B cell (primary cell): ENCODE measurements at regions not wholly inside any gene's neighbourhood (a gene's known extent, or its start where the extent isn't known, plus 50 kb on each side); places are given as distances from the start of the nearest gene placed in this dataset.

Experiments used
- ATAC-seq: fragments of 200-7000 bp; cut with Tn5 transposase; one replicate; pipeline ENCODE4 v1.10.0; 2021; ENCODE audit warnings: low read depth, mild to moderate bottlenecking, moderate number of reproducible peaks, moderate library complexity
- CTCF ChIA-PET: fragments of 350-600 bp; sonication (Branson Sonifier 250); formaldehyde crosslinking; loops from one replicate; lab custom pipeline; 2021; ENCODE audit warnings: antibody characterized with exemption, inconsistent platforms; lab: Charles Lee
- POLR2A ChIA-PET: fragments of 350-600 bp; sonication (Branson Sonifier 250); formaldehyde crosslinking; loops from one replicate; lab custom pipeline; 2021; ENCODE audit warnings: antibody characterized with exemption; lab: Charles Lee
- DNase-seq: peaks from one replicate; pipeline ENCODE4 v3.0.0; 2013
- H2AFZ ChIP-seq: 2 replicates; pipeline ENCODE4 v1.6.1; 2012; ENCODE audit warnings: mild to moderate bottlenecking, low read depth, low read length; ENCODE audit not compliant: insufficient read depth, poor library complexity, severe bottlenecking
- H3K27ac ChIP-seq, 2 donors: 1 replicate in 1 of 2; 2 replicates in 1 of 2; pipeline ENCODE4 v1.5.1; 2012 to 2013; ENCODE audit warnings: low read length in 2 of 2, mild to moderate bottlenecking in 2 of 2, moderate library complexity in 1 of 2
- H3K27me3 ChIP-seq, 4 experiments: fragments of 200-600 bp in 1 of 4; sonication (generic) in 1 of 4; replicated peaks in 1 of 4; 1 replicate in 2 of 4; 2 replicates in 2 of 4; pipeline versions ENCODE4 v1.6.1 to v1.7.0; 2013 to 2016; ENCODE audit warnings: low read length in 3 of 4, mild to moderate bottlenecking in 2 of 4, mixed read lengths in 1 of 4, moderate library complexity in 1 of 4; ENCODE audit not compliant: insufficient read depth in 4 of 4, control insufficient read depth in 3 of 4; ENCODE audit errors: control extremely low read depth in 1 of 4
- H3K36me3 ChIP-seq, 2 experiments: replicated peaks in 1 of 2; 1 replicate in 1 of 2; 2 replicates in 1 of 2; pipeline versions ENCODE4 v1.6.1 to v1.7.1; 2013; ENCODE audit warnings: low read length in 1 of 2; ENCODE audit not compliant: insufficient read depth in 2 of 2, control insufficient read depth in 1 of 2; ENCODE audit errors: control extremely low read depth in 1 of 2, extremely low read depth in 1 of 2
- H3K4me1 ChIP-seq, 2 donors: fragments of 200-600 bp in 1 of 2; sonication (generic) in 1 of 2; 1 replicate in 1 of 2; 2 replicates in 1 of 2; pipeline versions ENCODE4 v1.5.1 to v1.6.1; 2013 to 2017; ENCODE audit warnings: low read length in 2 of 2; ENCODE audit not compliant: control insufficient read depth in 2 of 2, insufficient read depth in 2 of 2
- H3K4me2 ChIP-seq: replicated peaks from 2 replicates; pipeline ENCODE3; 2012; ENCODE audit warnings: mild to moderate bottlenecking, low read depth, low read length; ENCODE audit not compliant: poor library complexity, severe bottlenecking
- H3K4me3 ChIP-seq, 5 experiments: fragments of 200-600 bp in 1 of 5; sonication (generic) in 1 of 5; 1 replicate in 3 of 5; 2 replicates in 2 of 5; pipeline versions ENCODE4 v1.5.1 to v1.7.0; 2011 to 2016; ENCODE audit warnings: low read length in 4 of 5, mild to moderate bottlenecking in 4 of 5, low read depth in 2 of 5, control low read depth in 1 of 5, moderate library complexity in 1 of 5; ENCODE audit not compliant: insufficient read depth in 1 of 5; ENCODE audit errors: control extremely low read depth in 1 of 5, extremely low read depth in 1 of 5
- H3K79me2 ChIP-seq: fragments of 200-600 bp; sonication (generic); one replicate; pipeline ENCODE4 v1.6.0; 2016; ENCODE audit warnings: low read length; ENCODE audit not compliant: control insufficient read depth, insufficient read depth
- H3K9ac ChIP-seq: fragments of 200-600 bp; sonication (generic); 2 replicates; pipeline ENCODE4 v1.6.1; 2017; ENCODE audit warnings: mild to moderate bottlenecking, low read length, moderate library complexity
- H3K9me3 ChIP-seq, 3 donors: one replicate each; pipeline versions ENCODE4 v1.6.1 to v1.7.1; 2013; ENCODE audit warnings: low read length in 2 of 3; ENCODE audit not compliant: control insufficient read depth in 2 of 3, insufficient read depth in 1 of 3; ENCODE audit errors: control extremely low read depth in 1 of 3
- H4K20me1 ChIP-seq: 2 replicates; pipeline ENCODE4 v1.6.0; 2012; ENCODE audit warnings: mild to moderate bottlenecking, low read length; ENCODE audit not compliant: insufficient read depth, control insufficient read depth, poor library complexity, severe bottlenecking
- H3K27ac Mint-ChIP-seq: one replicate; pipeline ENCODE4 v1.8.0; 2021; ENCODE audit warnings: mixed read lengths
- H3K27me3 Mint-ChIP-seq: one replicate; pipeline ENCODE4 v1.8.0; 2021; ENCODE audit warnings: mixed read lengths
- H3K4me1 Mint-ChIP-seq: one replicate; pipeline ENCODE4 v1.8.0; 2021; ENCODE audit warnings: mixed read lengths
- H3K4me3 Mint-ChIP-seq: one replicate; pipeline ENCODE4 v1.8.0; 2021; ENCODE audit warnings: mixed read lengths
- H3K9me3 Mint-ChIP-seq: one replicate; pipeline ENCODE4 v1.8.0; 2022; ENCODE audit warnings: mixed read lengths; ENCODE audit not compliant: insufficient read depth
- CTCF ChIP-seq: fragments of 200-600 bp; IDR thresholded peaks from one replicate; pipeline ENCODE4 v1.8.0; 2022; ENCODE audit warnings: antibody characterized with exemption, mild to moderate bottlenecking
- EZH2 ChIP-seq: IDR thresholded peaks from 2 replicates; pipeline ENCODE4 v1.6.1; 2012; ENCODE audit warnings: borderline replicate concordance, low read depth, mild to moderate bottlenecking, moderate library complexity, low read length; ENCODE audit not compliant: insufficient read depth, poor library complexity, severe bottlenecking
- WGBS: methylation state at CpG from one replicate; pipeline ENCODE4 v1.1.5; 2013; ENCODE audit warnings: missing lambda C conversion rate; ENCODE audit not compliant: insufficient coverage; 5-methylcytosine and 5-hydroxymethylcytosine counted together
- intact Hi-C: fragments of 100-400 bp; cut with micrococcal nuclease; formaldehyde crosslinking; loops from one replicate; pipeline ENCODE4 v1.10.0; 2022

GRCh38 chr21:22679207-22679606, 1681.0 kb downstream of the NCAM2 start:
- TF ChIP-seq CTCF = no peak
- no peak for TF ChIP-seq EZH2
- Histone ChIP-seq H3K36me3 (no peaks in the 10 kb centered on the region), H4K20me1 (no peaks in the 10 kb centered on the region), H3K4me1 (no peaks in the 10 kb centered on the region), H3K9me3 (peaks cover 0 to 4% (median 0%) of the 10 kb centered on the region in 3 donors), H2AFZ (no peak overlapping the region), H3K4me3 (no peak overlapping the region), H3K27ac (no peak overlapping the region), H3K9ac (no peak overlapping the region), H3K79me2 (no peaks in the 10 kb centered on the region), H3K27me3 (no peaks in the 10 kb centered on the region), H3K4me2 (no peak overlapping the region)
- Mint-ChIP-seq H3K4me1 (no peaks in the 10 kb centered on the region), H3K27me3 (no peaks in the 10 kb centered on the region), H3K4me3 (no peak overlapping the region), H3K27ac (no peak overlapping the region), H3K9me3 (peaks cover 3% of the 10 kb centered on the region)
- DNase-seq (no peak), ATAC-seq (no peak)
- POLR2A ChIA-PET = no interaction called here
- CTCF ChIA-PET = no interaction called here
- WGBS = 87% methylated on average over 10 of the region's 10 CpGs
- intact Hi-C loops = no loop called here

GRCh38 chr21:22691658-22692057, 1693.4 kb downstream of the NCAM2 start:
- Histone ChIP-seq H3K27me3 (no peaks in the 10 kb centered on the region), H3K4me2 (no peak overlapping the region), H3K36me3 (no peaks in the 10 kb centered on the region), H2AFZ (no peak overlapping the region), H3K27ac (no peak overlapping the region), H3K4me1 (no peaks in the 10 kb centered on the region), H3K9me3 (no peaks in the 10 kb centered on the region), H4K20me1 (no peaks in the 10 kb centered on the region), H3K79me2 (no peaks in the 10 kb centered on the region), H3K9ac (no peak overlapping the region), H3K4me3 (no peak overlapping the region)
- Mint-ChIP-seq H3K27me3 (no peaks in the 10 kb centered on the region), H3K9me3 (peaks cover 8% of the 10 kb centered on the region), H3K27ac (no peak overlapping the region), H3K4me1 (no peaks in the 10 kb centered on the region), H3K4me3 (no peak overlapping the region)
- no peak for TF ChIP-seq EZH2
- no peak for DNase-seq
- ChIA-PET CTCF (no interaction called here), POLR2A (no interaction called here)
- intact Hi-C loops = no loop called here
- ATAC-seq = no peak
